Panc1 (cell line): ENCODE measurements at regions not wholly inside any gene's neighbourhood (a gene's known extent, or its start where the extent isn't known, plus 50 kb on each side); places are given as distances from the start of the nearest gene placed in this dataset.
"Not testable (repeated sequence)": the region's sequence is repeated elsewhere in the genome, so short reads cannot be mapped to it uniquely, and the experiment has no call there.

ENCODE experiments used
- CTCF ChIP-seq: fragments of 450-650 bp; IDR thresholded peaks from 2 replicates; pipeline ENCODE4 v1.5.1; 2017; ENCODE audit warnings: mild to moderate bottlenecking
- POLR2AphosphoS5 ChIP-seq: IDR thresholded peaks from 2 replicates; pipeline ENCODE4 v1.6.1; 2012; ENCODE audit warnings: mild to moderate bottlenecking, low read depth, low read length, moderate library complexity
- REST ChIP-seq, 2 experiments: IDR thresholded peaks; 2 replicates each; pipeline ENCODE4 v1.6.1; 2011 to 2012; ENCODE audit warnings: low read depth in 2 of 2, control low read depth in 1 of 2, low read length in 1 of 2, mild to moderate bottlenecking in 1 of 2, moderate library complexity in 1 of 2; ENCODE audit not compliant: insufficient read depth in 1 of 2
- SIN3A ChIP-seq: IDR thresholded peaks from 2 replicates; pipeline ENCODE4 v1.6.1; 2012; ENCODE audit warnings: low read depth, mild to moderate bottlenecking, low read length, moderate library complexity, borderline replicate concordance; ENCODE audit not compliant: insufficient read depth

DNA sequence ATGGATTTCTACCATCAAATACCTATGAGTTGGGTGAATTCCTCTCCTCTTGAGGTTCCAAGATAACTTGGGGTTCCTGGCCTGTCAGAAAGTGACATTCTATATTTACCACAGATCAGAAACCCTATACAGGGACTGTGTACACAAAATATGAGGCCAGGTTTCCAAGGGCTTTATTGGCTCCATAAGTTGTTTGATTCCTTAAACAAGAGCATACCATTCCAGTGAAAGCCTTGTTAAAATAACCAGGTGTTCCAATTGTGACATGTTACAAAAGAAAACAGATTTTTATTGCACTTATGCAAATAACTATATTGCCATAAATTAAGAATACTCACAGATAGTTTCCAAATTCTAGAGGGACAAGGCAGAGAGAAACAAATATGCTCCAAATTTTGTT lies 188.9 kb downstream of the FASLG start:
- TF ChIP-seq CTCF; POLR2AphosphoS5; REST (IDR thresholded peaks at IDR 0.05; ENCODE audit: insufficient read depth in 1 of 2, low read depth in 2 of 2, low read length in 1 of 2); SIN3A: not testable (repeated sequence)
